ENCODE measurements at regions not wholly inside any gene's neighbourhood (a gene's known extent, or its start where the extent isn't known, plus 50 kb on each side); places are given as distances from the start of the nearest gene placed in this dataset.

DNA sequence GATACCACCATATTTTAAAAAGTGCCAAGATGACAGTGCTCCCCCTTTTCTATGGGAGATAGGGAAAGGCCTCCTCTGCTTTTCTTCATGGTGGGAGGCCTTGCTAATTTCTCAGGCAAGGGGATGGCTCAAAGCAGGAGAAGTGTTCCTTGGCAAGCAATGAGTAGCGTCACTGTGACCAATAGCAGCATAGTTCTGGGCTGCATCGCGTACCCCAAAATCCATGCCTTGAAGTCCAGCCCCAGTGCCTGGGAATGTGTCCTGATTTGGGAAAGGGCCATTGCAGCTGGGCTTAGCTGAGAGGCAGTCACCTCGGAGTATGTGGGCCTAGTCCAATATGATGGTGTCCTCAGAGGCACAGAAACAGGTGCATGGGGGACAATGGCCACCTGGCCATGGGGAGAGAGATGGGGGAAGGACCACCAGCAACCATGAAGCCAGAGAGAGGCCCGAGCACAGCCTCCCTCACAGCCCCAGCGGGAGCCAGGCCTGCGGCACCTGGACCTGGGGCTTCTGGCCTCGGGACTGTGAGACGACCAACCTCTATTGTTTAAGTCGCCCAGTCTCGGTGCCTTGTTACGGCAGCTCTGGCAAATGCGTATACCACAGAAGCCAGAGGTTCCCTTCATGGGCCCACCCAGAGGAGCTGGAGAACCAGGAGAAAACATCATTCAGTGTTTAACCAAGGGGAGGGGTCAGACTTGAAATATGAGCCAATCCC lies 153.1 kb upstream of the RPS6KA2 start:
- H3K4me1 ChIP-seq (ENCODE audit: insufficient read depth, low read length): 0 out of 2 replicates have a peak, but pooled peaks cover 3% of the 10 kb centered on the region
- H3K36me3 ChIP-seq (ENCODE audit: insufficient read depth, low read length): no peaks in the 10 kb centered on the region
- no peaks in the 10 kb centered on the region for H3K9me3 ChIP-seq (ENCODE audit: control insufficient read depth, insufficient read depth, low read length)
- no peak overlapping the region for H3K9ac ChIP-seq (ENCODE audit: low read depth, low read length)

DNA sequence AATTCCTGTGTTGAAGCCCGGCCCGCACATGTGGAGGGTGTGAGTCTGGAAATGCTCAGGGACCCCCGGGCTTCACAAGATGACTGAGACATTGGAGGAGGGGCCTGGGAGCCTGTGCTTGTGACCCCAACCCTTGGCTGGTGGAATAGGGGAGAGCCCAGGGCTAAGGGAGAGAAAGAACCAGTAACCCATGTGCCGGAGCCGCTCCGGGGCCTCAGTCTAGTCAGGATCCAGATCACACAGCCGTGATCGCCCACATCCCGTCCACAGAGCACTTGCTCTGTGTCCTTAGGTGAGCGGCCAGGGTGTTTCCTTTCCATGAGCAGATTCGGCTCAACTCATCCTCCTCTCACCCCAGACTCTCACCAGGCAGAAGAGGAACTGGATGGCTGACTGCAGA lies 152.3 kb upstream of the RPS6KA2 start:
- H3K9me3 ChIP-seq (ENCODE audit: control insufficient read depth, insufficient read depth, low read length): no peaks in the 10 kb centered on the region
- 0 out of 2 replicates have a peak, but pooled peaks cover 3% of the 10 kb centered on the region for H3K4me1 ChIP-seq (ENCODE audit: insufficient read depth, low read length)
- no peak overlapping the region for H3K9ac ChIP-seq (ENCODE audit: low read depth, low read length)
- no peaks in the 10 kb centered on the region for H3K36me3 ChIP-seq (ENCODE audit: insufficient read depth, low read length)

DNA sequence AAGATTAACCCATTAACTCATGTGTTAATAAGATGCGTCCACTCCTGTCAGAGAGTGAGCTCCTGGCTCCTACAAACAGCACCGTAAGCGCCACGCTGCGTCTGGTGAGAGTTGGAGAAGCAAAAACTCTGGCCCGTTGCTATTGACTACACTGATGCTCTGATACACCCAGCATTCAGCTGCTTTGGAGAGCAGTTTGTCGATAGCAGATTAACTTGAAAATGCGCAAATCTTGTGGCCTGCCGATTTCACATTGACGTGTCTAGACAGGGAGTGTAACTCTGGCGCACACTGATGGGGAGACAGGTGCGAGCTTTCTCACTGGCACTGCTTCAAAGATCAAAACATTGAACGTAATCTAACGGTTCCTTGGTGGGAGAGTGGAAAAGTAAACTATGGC lies 151.7 kb upstream of the RPS6KA2 start:
- Histone ChIP-seq H3K9ac (ENCODE audit: low read depth, low read length) (no peak overlapping the region), H3K4me1 (ENCODE audit: insufficient read depth, low read length) (0 out of 2 replicates have a peak, but pooled peaks cover 3% of the 10 kb centered on the region), H3K36me3 (ENCODE audit: insufficient read depth, low read length) (no peaks in the 10 kb centered on the region), H3K9me3 (ENCODE audit: control insufficient read depth, insufficient read depth, low read length) (no peaks in the 10 kb centered on the region)

DNA sequence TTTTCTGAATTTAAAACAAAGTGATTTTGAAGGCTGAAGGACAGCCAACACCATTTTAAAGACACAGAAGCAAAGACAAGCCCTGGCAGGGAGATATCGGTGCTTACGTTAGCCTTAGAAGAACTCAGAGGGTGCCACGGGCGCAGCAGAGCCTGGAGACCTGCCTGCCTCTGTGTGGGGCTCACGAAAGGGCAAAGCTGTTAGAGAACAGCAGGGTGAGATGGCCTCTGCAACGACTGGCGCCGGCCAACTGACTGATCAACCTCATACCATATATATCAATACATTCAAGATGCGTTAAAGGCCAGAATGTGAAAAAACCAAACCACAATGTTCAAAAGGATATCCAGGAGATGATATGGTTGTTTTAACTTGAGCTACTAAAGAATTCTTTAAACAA lies 151.0 kb upstream of the RPS6KA2 start:
- no peaks in the 10 kb centered on the region for H3K36me3 ChIP-seq (ENCODE audit: insufficient read depth, low read length)
- H3K9ac ChIP-seq (ENCODE audit: low read depth, low read length): no peak overlapping the region
- 0 out of 2 replicates have a peak, but pooled peaks cover 3% of the 10 kb centered on the region for H3K4me1 ChIP-seq (ENCODE audit: insufficient read depth, low read length)
- no peaks in the 10 kb centered on the region for H3K9me3 ChIP-seq (ENCODE audit: control insufficient read depth, insufficient read depth, low read length)

DNA sequence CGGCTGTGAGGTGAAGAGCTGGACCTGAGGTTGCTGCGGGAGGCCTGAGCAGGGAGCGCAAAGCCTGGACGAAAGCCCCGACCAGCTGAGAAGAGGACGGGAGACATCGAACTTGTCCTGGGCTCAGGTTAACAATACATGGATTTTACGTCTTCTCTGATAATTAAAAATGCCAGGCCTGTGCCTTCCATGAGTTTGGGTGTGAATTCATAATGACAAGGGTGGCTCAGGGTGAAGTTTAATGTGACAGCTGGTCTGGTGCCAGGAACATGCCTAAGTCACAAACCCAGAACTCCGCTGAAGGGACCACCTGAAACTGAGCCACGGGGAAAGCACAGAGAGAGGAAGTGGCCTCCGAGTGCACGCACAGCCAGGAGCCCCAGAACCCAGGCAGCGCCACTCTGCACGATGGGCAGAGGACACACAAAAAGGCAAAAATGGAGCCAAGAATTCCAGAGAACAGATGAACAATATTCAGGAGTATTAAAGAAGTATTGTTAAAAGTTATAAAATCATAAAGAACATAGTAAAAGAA lies 150.1 kb upstream of the RPS6KA2 start:
- Histone ChIP-seq H3K36me3 (ENCODE audit: insufficient read depth, low read length) (no peaks in the 10 kb centered on the region), H3K9me3 (ENCODE audit: control insufficient read depth, insufficient read depth, low read length) (no peaks in the 10 kb centered on the region), H3K9ac (ENCODE audit: low read depth, low read length) (no peak overlapping the region), H3K4me1 (ENCODE audit: insufficient read depth, low read length) (0 out of 2 replicates have a peak, but pooled peaks cover 3% of the 10 kb centered on the region)

DNA sequence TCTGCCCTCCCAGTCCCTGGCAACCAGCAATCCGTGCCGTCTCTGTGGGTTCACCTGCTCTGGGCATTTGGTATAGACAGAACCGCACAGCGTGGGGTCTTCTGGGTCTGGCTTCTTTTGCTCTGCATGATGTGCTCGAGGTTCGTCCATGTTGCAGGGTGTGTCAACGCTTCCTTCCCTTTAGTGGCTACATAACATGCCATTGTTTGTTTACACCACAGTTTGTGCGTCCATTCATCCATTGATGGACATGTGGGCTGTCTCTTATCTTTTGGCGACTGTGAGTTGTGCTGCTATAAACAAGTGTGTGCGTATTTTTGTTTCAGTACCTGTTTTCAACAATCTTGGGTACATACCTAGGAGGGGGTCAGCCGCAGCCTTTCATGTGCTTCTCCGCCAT lies 149.5 kb upstream of the RPS6KA2 start:
- Histone ChIP-seq H3K4me1 (ENCODE audit: insufficient read depth, low read length) (0 out of 2 replicates have a peak, but pooled peaks cover 3% of the 10 kb centered on the region), H3K9me3 (ENCODE audit: control insufficient read depth, insufficient read depth, low read length) (no peaks in the 10 kb centered on the region), H3K36me3 (ENCODE audit: insufficient read depth, low read length) (no peaks in the 10 kb centered on the region), H3K9ac (ENCODE audit: low read depth, low read length) (no peak overlapping the region)

DNA sequence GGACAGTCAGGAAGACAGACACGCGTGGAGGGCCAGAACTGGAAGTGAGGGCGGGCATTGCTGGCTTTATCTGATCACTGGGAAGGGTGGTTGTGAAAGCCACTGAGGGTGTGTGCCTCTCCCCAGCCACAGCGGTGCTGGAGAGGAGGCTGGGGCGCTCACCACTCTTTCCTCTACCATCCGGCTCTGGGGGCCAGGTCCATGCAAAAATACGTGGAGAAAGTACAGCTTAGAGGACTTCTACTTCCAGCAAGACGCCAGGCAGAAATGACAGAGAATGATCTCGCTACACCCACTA lies 148.8 kb upstream of the RPS6KA2 start:
- Histone ChIP-seq H3K9me3 (ENCODE audit: control insufficient read depth, insufficient read depth, low read length) (no peaks in the 10 kb centered on the region), H3K36me3 (ENCODE audit: insufficient read depth, low read length) (no peaks in the 10 kb centered on the region), H3K4me1 (ENCODE audit: insufficient read depth, low read length) (0 out of 2 replicates have a peak, but pooled peaks cover 3% of the 10 kb centered on the region), H3K9ac (ENCODE audit: low read depth, low read length) (no peak overlapping the region)

DNA sequence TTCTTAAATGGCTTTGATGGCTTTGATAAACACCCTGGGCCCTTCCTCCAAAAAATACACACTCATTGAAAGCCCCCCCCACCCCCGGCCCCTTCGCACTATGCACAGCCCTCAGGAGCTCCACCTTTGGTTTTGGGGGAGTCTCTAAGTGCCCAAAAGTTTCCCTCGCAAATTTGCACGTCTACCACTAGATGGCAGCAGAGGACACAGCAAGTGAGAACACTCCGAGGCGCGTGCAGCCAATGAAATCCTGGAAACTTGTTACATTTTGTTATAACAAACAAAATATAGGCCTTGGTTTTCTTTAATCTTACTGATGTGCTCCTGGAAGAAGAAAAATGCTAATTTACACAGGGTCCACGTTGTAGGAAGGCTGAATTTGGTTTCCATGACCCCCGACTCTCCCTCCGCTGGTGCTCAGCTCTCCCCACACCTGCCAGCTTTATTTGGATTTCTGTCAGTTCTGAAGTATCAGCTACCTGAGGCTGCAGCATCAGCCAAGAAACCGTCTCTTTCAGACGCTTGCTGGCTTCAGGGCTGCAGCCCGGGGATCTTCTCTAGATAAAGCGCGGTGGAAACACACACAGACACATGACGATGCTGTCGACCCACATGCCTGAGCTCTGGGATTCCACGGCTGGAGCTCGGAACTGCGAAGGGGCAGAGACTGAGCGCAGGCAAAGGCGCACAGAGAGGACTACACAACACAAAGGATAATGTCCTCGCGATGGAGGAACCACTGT lies 148.3 kb upstream of the RPS6KA2 start:
- H3K9ac ChIP-seq (ENCODE audit: low read depth, low read length): no peak overlapping the region
- H3K9me3 ChIP-seq (ENCODE audit: control insufficient read depth, insufficient read depth, low read length): no peaks in the 10 kb centered on the region
- H3K36me3 ChIP-seq (ENCODE audit: insufficient read depth, low read length): no peaks in the 10 kb centered on the region
- H3K4me1 ChIP-seq (ENCODE audit: insufficient read depth, low read length): peaks cover 8% of the 10 kb centered on the region

DNA sequence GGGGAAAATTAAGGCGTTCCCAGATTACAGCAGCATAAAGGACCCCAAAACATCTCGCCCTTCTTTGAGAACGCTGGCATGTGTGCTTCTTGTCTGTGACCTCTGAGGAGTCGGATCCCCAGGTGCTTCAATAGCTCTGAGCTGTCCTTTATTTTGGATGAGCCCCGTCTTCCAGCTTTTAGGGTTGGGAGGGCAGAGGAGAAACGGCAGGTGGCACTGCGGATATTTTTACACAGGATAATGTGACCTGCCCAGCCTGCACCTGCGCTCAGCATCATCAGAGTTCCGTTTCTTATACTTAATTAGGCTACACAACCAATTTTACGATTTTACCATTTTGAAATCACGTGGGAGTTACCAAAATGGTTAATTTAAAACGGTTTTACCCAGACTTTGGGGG lies 147.7 kb upstream of the RPS6KA2 start:
- Histone ChIP-seq H3K4me1 (ENCODE audit: insufficient read depth, low read length) (peaks cover 12% of the 10 kb centered on the region), H3K9ac (ENCODE audit: low read depth, low read length) (no peak overlapping the region), H3K36me3 (ENCODE audit: insufficient read depth, low read length) (no peaks in the 10 kb centered on the region), H3K9me3 (ENCODE audit: control insufficient read depth, insufficient read depth, low read length) (no peaks in the 10 kb centered on the region)

DNA sequence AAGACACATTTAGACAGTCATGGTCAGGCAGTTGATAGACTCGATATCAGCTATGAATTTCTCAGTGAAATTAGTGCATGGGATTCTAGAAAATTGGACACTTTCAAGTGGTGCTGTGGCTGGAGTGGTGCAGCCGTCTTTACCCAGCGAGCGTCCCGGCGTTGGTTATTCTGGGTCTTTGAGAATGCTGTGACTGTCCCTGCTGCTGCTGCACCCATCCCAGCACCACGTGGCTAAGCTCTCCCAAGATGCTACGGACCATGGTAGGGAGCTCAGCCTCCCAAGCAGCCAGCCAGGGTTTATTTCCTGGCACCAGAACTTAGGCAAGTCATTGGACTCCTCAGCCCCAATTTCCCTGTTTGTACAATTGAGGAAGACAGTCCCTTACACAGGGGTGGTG lies 147.2 kb upstream of the RPS6KA2 start:
- H3K9me3 ChIP-seq (ENCODE audit: control insufficient read depth, insufficient read depth, low read length): no peaks in the 10 kb centered on the region
- no peaks in the 10 kb centered on the region for H3K36me3 ChIP-seq (ENCODE audit: insufficient read depth, low read length)

DNA sequence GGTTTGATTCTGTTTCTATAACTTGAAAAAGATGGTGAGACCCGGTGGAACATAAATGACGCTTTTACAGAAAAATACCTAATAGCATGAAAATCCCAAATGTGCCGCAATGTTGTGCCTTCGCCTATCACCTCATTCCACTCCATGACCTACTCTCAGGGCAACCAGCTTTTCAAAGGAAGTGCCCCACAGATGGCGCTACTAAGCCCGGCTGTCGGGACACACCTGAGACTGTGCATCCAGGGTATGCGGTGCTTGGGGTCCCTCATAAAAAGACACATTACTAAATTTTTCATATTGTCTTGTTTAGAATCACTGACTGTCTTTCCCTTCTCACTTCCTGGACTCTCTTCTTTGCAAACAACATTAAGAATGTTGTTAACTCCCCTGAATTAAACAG lies 145.5 kb upstream of the RPS6KA2 start:
- Histone ChIP-seq H3K9ac (ENCODE audit: low read depth, low read length) (no peak overlapping the region), H3K4me1 (ENCODE audit: insufficient read depth, low read length) (peaks cover 12% of the 10 kb centered on the region), H3K9me3 (ENCODE audit: control insufficient read depth, insufficient read depth, low read length) (no peaks in the 10 kb centered on the region), H3K36me3 (ENCODE audit: insufficient read depth, low read length) (no peaks in the 10 kb centered on the region)

More for the DNA sequence above, 147.2 kb upstream of the RPS6KA2 start:
- peaks cover 12% of the 10 kb centered on the region for H3K4me1 ChIP-seq (ENCODE audit: insufficient read depth, low read length)
- no peak overlapping the region for H3K9ac ChIP-seq (ENCODE audit: low read depth, low read length)

DNA sequence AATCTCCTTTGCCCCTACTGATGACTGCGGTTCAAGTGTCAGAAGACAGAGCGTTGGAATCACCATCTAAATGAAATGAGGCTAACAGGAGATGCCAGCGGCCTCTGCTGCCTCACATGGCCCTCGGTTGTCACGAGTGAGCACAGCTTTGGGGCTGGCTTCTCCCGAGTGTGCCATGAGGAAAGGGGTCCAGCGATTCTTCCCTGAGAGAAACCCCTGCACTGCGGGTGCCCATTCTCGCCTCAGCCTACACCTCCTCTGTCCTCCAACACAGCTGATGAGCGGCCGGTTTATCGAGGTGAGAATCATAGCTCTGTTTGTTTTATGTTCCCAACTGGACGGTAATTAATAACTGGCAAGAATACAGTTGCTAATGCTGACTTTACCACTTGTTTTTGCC lies 144.7 kb upstream of the RPS6KA2 start:
- H3K4me1 ChIP-seq (ENCODE audit: insufficient read depth, low read length): peaks cover 18% of the 10 kb centered on the region
- H3K9me3 ChIP-seq (ENCODE audit: control insufficient read depth, insufficient read depth, low read length): no peaks in the 10 kb centered on the region
- no peak overlapping the region for H3K9ac ChIP-seq (ENCODE audit: low read depth, low read length)
- no peaks in the 10 kb centered on the region for H3K36me3 ChIP-seq (ENCODE audit: insufficient read depth, low read length)

DNA sequence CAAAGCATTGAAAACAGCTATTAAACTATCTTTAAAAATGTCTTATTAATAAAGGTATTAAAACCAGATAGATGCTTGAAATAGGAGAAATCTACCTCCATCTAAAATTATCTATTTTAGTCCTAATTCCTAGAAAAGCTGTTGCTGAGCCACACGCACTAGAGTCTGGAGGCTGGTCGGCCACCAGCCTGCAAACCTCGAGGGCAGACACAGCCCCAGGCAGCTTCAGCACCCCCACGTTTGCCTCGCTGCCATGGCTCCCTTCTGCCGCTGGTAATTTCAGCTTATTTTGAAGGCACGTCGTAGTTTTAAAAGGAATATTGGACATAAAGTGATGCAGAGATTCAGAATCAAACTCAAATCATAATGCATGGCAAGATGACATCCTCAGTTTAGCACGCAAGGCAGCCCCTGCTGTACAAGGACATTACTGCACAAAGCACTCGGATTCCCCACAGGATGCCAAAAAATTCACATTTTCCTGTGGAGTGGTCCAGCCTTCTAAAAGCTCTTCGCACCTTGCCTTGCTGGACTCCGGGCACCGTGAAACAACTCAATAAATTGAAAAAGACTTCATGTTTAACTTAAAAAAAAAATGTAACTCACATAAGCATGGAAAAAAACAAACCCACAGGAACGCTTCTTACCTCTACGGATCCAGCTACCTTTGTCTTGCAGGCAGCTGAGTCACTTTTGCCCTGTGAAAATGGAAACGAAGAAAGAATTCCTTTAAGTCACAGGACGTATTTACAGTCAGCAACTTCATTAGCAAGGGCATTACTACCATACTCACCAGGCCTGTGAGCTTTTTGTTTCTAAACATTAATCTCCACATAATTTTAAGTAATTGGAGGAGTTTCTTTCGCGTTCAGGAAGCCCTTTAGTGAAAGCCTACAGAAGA lies 143.4 kb upstream of the RPS6KA2 start:
- no peaks in the 10 kb centered on the region for H3K9me3 ChIP-seq (ENCODE audit: control insufficient read depth, insufficient read depth, low read length)
- H3K9ac ChIP-seq (ENCODE audit: low read depth, low read length): no peak overlapping the region
- H3K36me3 ChIP-seq (ENCODE audit: insufficient read depth, low read length): no peaks in the 10 kb centered on the region
- H3K4me1 ChIP-seq (ENCODE audit: insufficient read depth, low read length): peaks cover 16% of the 10 kb centered on the region

DNA sequence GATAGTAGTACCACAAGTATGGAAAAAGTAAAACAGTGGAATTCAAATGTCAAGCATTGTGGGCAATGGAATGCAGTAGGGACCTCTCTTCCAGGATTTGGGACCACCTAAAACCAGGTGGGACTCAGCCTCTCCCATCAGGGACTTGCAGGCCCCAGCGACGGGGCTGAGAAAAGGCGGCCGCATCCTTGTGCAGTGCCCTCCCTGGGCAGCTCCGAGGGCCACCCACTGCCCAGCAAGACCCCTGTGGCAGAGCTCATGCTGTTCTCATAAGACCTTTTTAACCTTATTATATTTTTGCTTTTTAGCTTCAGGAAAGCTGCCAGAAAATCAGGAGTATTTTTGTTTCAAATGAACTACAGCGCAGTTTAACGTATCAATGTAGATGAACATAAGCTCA lies 142.6 kb upstream of the RPS6KA2 start:
- Histone ChIP-seq H3K9me3 (ENCODE audit: control insufficient read depth, insufficient read depth, low read length) (no peaks in the 10 kb centered on the region), H3K9ac (ENCODE audit: low read depth, low read length) (no peak overlapping the region), H3K4me1 (ENCODE audit: insufficient read depth, low read length) (peaks cover 14% of the 10 kb centered on the region), H3K36me3 (ENCODE audit: insufficient read depth, low read length) (no peaks in the 10 kb centered on the region)
